ENCODE measurements at regions not wholly inside any gene's neighbourhood (a gene's known extent, or its start where the extent isn't known, plus 50 kb on each side); places are given as distances from the start of the nearest gene placed in this dataset.

- H3K4me3 Mint-ChIP-seq, result no peak overlapping the region
- Histone ChIP-seq H3K4me2 (replicated peaks; ENCODE audit: extremely low read depth, low read length, poor library complexity, severe bottlenecking) (no peak overlapping the region), H3K4me3 (replicated peaks in 1 of 3; ENCODE audit: low read depth in 2 of 3, low read length in 3 of 3) (no peak overlapping the region), H3K4me1 (ENCODE audit: control insufficient read depth in 1 of 2, insufficient read depth in 2 of 2, low read length in 2 of 2) (no peaks in the 10 kb centered on the region), H3K27ac (ENCODE audit: low read depth in 1 of 2, low read length in 2 of 2) (no peak overlapping the region), H3K36me3 (replicated peaks in 1 of 2; ENCODE audit: control insufficient read depth in 1 of 2, insufficient read depth in 2 of 2, low read length in 2 of 2) (no peaks in the 10 kb centered on the region), H2AFZ (ENCODE audit: insufficient read depth, low read depth, low read length, poor library complexity, severe bottlenecking) (no peak overlapping the region), H3K79me2 (ENCODE audit: insufficient read depth, low read length) (no peaks in the 10 kb centered on the region), H4K20me1 (ENCODE audit: insufficient read depth, low read length) (no peaks in the 10 kb centered on the region), H3K9ac (ENCODE audit: insufficient read depth, low read length, poor library complexity, severe bottlenecking) (no peak overlapping the region), H3K27me3 (ENCODE audit: control insufficient read depth in 2 of 2, insufficient read depth in 2 of 2, low read length in 2 of 2) (no peaks in the 10 kb centered on the region), H3K9me3 (replicated peaks in 1 of 2; ENCODE audit: control insufficient read depth in 1 of 2, insufficient read depth in 1 of 2, low read length in 2 of 2) (peaks cover 8 to 20% of the 10 kb centered on the region in 2 donors)
- 15% methylated on average over 2 of the region's 3 CpGs for WGBS (ENCODE audit: insufficient coverage)
- peaks cover 0 to 2% (median 1%) of the 10 kb centered on the region in 3 donors for H3K27me3 Mint-ChIP-seq (ENCODE audit: low read depth in 3 of 3)
- no peak for TF ChIP-seq CTCF (IDR thresholded peaks at IDR 0.05)
- intact Hi-C loops (cut with micrococcal nuclease), result no loop called here
- DNase-seq, result no peak
- H3K9me3 Mint-ChIP-seq, result peaks cover 7 to 25% (median 14%) of the 10 kb centered on the region in 7 donors
- H3K27ac Mint-ChIP-seq, result no peak overlapping the region
- H3K36me3 Mint-ChIP-seq, result no peaks in the 10 kb centered on the region
- H3K4me1 Mint-ChIP-seq, result no peaks in the 10 kb centered on the region
Observed at GRCh38 chr17:15119968-15120367, 145.2 kb downstream of the PMP22 start.

GRCh38 chr17:15117239-15117638 is 147.9 kb downstream of the PMP22 start:
- H3K9me3 ChIP-seq (replicated peaks in 1 of 2; ENCODE audit: control insufficient read depth in 1 of 2, insufficient read depth in 1 of 2, low read length in 2 of 2), result peaks cover 8 to 20% of the 10 kb centered on the region in 2 donors
- H3K79me2 ChIP-seq (ENCODE audit: insufficient read depth, low read length), result no peaks in the 10 kb centered on the region
- no peak for DNase-seq
- H3K4me3 Mint-ChIP-seq, result no peak overlapping the region
- no peak overlapping the region for H3K27ac ChIP-seq (ENCODE audit: low read depth in 1 of 2, low read length in 2 of 2)
- H3K4me2 ChIP-seq (replicated peaks; ENCODE audit: extremely low read depth, low read length, poor library complexity, severe bottlenecking), result no peak overlapping the region
- H3K4me1 Mint-ChIP-seq, result no peaks in the 10 kb centered on the region
- H3K36me3 Mint-ChIP-seq, result no peaks in the 10 kb centered on the region
- no peaks in the 10 kb centered on the region for H4K20me1 ChIP-seq (ENCODE audit: insufficient read depth, low read length)
- no peak overlapping the region for H3K27ac Mint-ChIP-seq
- H3K9me3 Mint-ChIP-seq, result peaks cover 7 to 26% (median 14%) of the 10 kb centered on the region in 7 donors
- no peak overlapping the region for H3K4me3 ChIP-seq (replicated peaks in 1 of 3; ENCODE audit: low read depth in 2 of 3, low read length in 3 of 3)
- WGBS (ENCODE audit: insufficient coverage), result no CpG with 5 or more reads among the region's 2 CpGs
- TF ChIP-seq CTCF (IDR thresholded peaks at IDR 0.05), result no peak
- H3K27me3 ChIP-seq (ENCODE audit: control insufficient read depth in 2 of 2, insufficient read depth in 2 of 2, low read length in 2 of 2), result no peaks in the 10 kb centered on the region
- no peak overlapping the region for H3K9ac ChIP-seq (ENCODE audit: insufficient read depth, low read length, poor library complexity, severe bottlenecking)
- H3K36me3 ChIP-seq (replicated peaks in 1 of 2; ENCODE audit: control insufficient read depth in 1 of 2, insufficient read depth in 2 of 2, low read length in 2 of 2), result no peaks in the 10 kb centered on the region
- H3K4me1 ChIP-seq (ENCODE audit: control insufficient read depth in 1 of 2, insufficient read depth in 2 of 2, low read length in 2 of 2), result no peaks in the 10 kb centered on the region
- no peak overlapping the region for H2AFZ ChIP-seq (ENCODE audit: insufficient read depth, low read depth, low read length, poor library complexity, severe bottlenecking)
- intact Hi-C loops (cut with micrococcal nuclease), result no loop called here
- H3K27me3 Mint-ChIP-seq (ENCODE audit: low read depth in 3 of 3), result peaks cover 0 to 2% (median 0%) of the 10 kb centered on the region in 3 donors
